IPS-20b (cell line): ENCODE measurements at regions not wholly inside any gene's neighbourhood (a gene's known extent, or its start where the extent isn't known, plus 50 kb on each side); places are given as distances from the start of the nearest gene placed in this dataset.
A peak's percentile ranks its signal among the peaks of the same experiment; 100 is the strongest.
"Not testable (repeated sequence)": the region's sequence is repeated elsewhere in the genome, so short reads cannot be mapped to it uniquely, and the experiment has no call there.

Source experiments
- H3K27ac ChIP-seq: one replicate; pipeline ENCODE4 v1.5.1; 2013; ENCODE audit warnings: low read length
- H3K27me3 ChIP-seq: 2 replicates; pipeline ENCODE4 v1.6.1; 2013; ENCODE audit warnings: mild to moderate bottlenecking, low read length, inconsistent platforms; ENCODE audit not compliant: insufficient read depth
- H3K36me3 ChIP-seq: 2 replicates; pipeline ENCODE4 v1.6.1; 2013; ENCODE audit warnings: low read depth, mild to moderate bottlenecking, inconsistent platforms, low read length, moderate library complexity; ENCODE audit not compliant: insufficient read depth
- H3K4me1 ChIP-seq: 2 replicates; pipeline ENCODE4 v1.6.1; 2013; ENCODE audit warnings: mild to moderate bottlenecking, control low read depth, inconsistent platforms, low read length, moderate library complexity; ENCODE audit not compliant: insufficient read depth
- H3K4me3 ChIP-seq: 2 replicates; pipeline ENCODE4 v1.5.1; 2013; ENCODE audit warnings: mild to moderate bottlenecking, low read length, inconsistent platforms
- H3K9ac ChIP-seq: 2 replicates; pipeline ENCODE4 v1.6.1; 2013; ENCODE audit warnings: low read depth, mild to moderate bottlenecking, inconsistent platforms, low read length, moderate library complexity
- H3K9me3 ChIP-seq: 2 replicates; pipeline ENCODE4 v1.6.1; 2013; ENCODE audit warnings: mild to moderate bottlenecking, low read depth, low read length, inconsistent platforms; ENCODE audit not compliant: insufficient read depth

DNA sequence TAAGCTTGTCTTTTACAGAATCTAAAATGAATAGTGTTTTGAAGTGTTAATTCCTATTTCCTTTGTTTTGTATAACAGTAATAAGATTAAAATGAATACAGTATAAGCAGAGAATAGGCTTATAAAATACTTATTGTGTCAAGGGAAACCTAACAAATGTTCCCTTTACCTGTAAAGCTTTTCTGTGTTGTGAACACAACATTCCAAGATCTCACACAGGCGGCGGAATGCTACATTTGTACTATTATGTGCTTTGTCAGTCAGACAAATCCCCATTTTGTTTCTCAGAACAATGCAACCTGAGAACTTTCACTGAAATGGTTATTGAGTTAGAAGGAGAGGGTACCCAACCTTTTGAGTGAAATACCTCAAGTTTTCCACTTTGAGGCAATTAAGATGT is 1170.3 kb downstream of the OLFM4 start:
- no peak overlapping the region for H3K27ac ChIP-seq
- H3K4me1 ChIP-seq: peaks cover 21% of the 10 kb centered on the region
- H3K27me3 ChIP-seq: no peaks in the 10 kb centered on the region
- no peak overlapping the region for H3K9ac ChIP-seq
- H3K4me3 ChIP-seq: no peak overlapping the region
- H3K9me3 ChIP-seq: no peaks in the 10 kb centered on the region
- H3K36me3 ChIP-seq: no peaks in the 10 kb centered on the region

- H3K27ac ChIP-seq: no peak overlapping the region
- H3K9me3 ChIP-seq: no peaks in the 10 kb centered on the region
- no peaks in the 10 kb centered on the region for H3K36me3 ChIP-seq
- no peak overlapping the region for H3K9ac ChIP-seq
- H3K4me3 ChIP-seq: no peak overlapping the region
- peaks cover 4% of the 10 kb centered on the region; the same call in 1 of the 2 replicates for H3K4me1 ChIP-seq
- no peaks in the 10 kb centered on the region for H3K27me3 ChIP-seq
Observed at GRCh38 chr13:54206626-54207025, 1178.0 kb downstream of the OLFM4 start.

DNA sequence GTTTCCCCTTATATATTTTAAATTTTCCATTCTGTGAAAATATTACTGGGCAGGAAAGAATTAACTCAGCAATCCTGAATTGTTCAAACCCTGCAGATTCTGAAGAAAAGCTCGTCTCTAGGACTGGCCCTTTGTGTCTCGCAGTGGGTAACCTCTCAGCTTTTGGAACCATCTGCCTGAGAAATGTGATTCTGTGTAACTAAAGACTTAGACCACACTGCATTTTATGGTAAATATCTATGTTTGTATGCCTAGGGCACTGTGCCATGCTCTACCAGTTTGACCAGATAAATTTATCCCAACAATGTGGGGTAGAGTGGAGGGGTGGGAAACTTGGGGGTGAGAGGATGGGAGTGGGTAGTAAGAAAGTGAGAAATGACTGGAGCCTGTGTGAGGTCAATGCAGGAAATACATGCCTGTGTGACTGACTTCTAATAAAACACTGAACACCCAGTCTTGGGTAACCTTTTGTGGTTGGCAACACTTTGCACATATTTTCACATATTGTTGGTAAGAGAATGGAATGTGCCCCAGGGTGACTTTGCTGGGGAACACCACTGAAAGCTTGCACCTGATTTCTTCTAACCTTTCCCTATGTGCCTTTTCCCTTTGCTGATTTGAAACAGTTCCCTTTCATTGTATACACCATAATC is 1181.9 kb downstream of the OLFM4 start:
- 0 out of 2 replicates have a peak, but pooled peaks cover 3% of the 10 kb centered on the region for H3K9me3 ChIP-seq
- no peaks in the 10 kb centered on the region for H3K27me3 ChIP-seq
- H3K27ac ChIP-seq: peak overlapping the region; percentile 9
- no peak overlapping the region for H3K9ac ChIP-seq
- H3K36me3 ChIP-seq: no peaks in the 10 kb centered on the region
- peaks cover 4% of the 10 kb centered on the region; the same call in 1 of the 2 replicates for H3K4me1 ChIP-seq
- H3K4me3 ChIP-seq: no peak overlapping the region

- H3K9me3 ChIP-seq: peaks cover 25% of the 10 kb centered on the region
- H3K27me3 ChIP-seq: no peaks in the 10 kb centered on the region
- no peak overlapping the region for H3K27ac ChIP-seq
- H3K4me1 ChIP-seq: no peaks in the 10 kb centered on the region
- H3K4me3 ChIP-seq: no peak overlapping the region
- no peaks in the 10 kb centered on the region for H3K36me3 ChIP-seq
- no peak overlapping the region for H3K9ac ChIP-seq
Observed at GRCh38 chr13:54216221-54216620, 1187.6 kb downstream of the OLFM4 start.

GRCh38 chr13:54226876-54227275 is 1198.3 kb downstream of the OLFM4 start:
- Histone ChIP-seq H3K27ac (no peak overlapping the region), H3K9me3 (no peaks in the 10 kb centered on the region), H3K4me3 (no peak overlapping the region), H3K9ac (no peak overlapping the region), H3K36me3 (no peaks in the 10 kb centered on the region), H3K27me3 (no peaks in the 10 kb centered on the region), H3K4me1 (no peaks in the 10 kb centered on the region)

GRCh38 chr13:54232700-54233099 is 1204.1 kb downstream of the OLFM4 start:
- no peaks in the 10 kb centered on the region for H3K9me3 ChIP-seq
- no peak overlapping the region for H3K27ac ChIP-seq
- no peaks in the 10 kb centered on the region for H3K27me3 ChIP-seq
- H3K9ac ChIP-seq: no peak overlapping the region
- no peak overlapping the region for H3K4me3 ChIP-seq
- no peaks in the 10 kb centered on the region for H3K36me3 ChIP-seq
- no peaks in the 10 kb centered on the region for H3K4me1 ChIP-seq

- H3K36me3 ChIP-seq: no peaks in the 10 kb centered on the region
- H3K9ac ChIP-seq: no peak overlapping the region
- H3K9me3 ChIP-seq: no peaks in the 10 kb centered on the region
- H3K27ac ChIP-seq: no peak overlapping the region
- H3K4me1 ChIP-seq: no peaks in the 10 kb centered on the region
- no peak overlapping the region for H3K4me3 ChIP-seq
- H3K27me3 ChIP-seq: no peaks in the 10 kb centered on the region
Observed at GRCh38 chr13:54234607-54235006, 1206.0 kb downstream of the OLFM4 start.

GRCh38 chr13:54241719-54242118 is 1213.1 kb downstream of the OLFM4 start:
- no peak overlapping the region for H3K4me3 ChIP-seq
- H3K9me3 ChIP-seq: no peaks in the 10 kb centered on the region
- H3K27ac ChIP-seq: no peak overlapping the region
- H3K9ac ChIP-seq: no peak overlapping the region
- no peaks in the 10 kb centered on the region for H3K27me3 ChIP-seq
- no peaks in the 10 kb centered on the region for H3K36me3 ChIP-seq
- no peaks in the 10 kb centered on the region for H3K4me1 ChIP-seq

DNA sequence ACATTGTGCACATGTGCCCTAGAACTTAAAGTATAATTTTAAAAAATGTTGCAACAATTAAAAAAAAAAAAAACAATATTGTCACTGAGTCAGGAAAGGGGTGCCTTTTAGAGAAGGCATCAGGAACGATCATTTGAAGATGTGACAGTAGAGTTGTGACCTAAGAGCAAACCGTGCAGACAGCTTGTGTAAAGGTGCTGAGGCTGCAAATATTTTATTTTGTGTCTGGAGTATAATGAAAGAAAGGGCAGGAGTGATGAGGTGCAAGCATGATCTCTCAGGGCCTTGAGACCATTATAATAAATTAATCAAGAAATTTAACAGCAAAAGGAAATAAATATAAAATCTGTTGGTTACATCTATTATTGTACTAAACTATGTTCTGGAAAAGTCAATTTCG is 1219.7 kb downstream of the OLFM4 start:
- Histone ChIP-seq H3K27ac (no peak overlapping the region), H3K4me3 (no peak overlapping the region), H3K27me3 (no peaks in the 10 kb centered on the region), H3K36me3 (no peaks in the 10 kb centered on the region), H3K4me1 (peaks cover 3% of the 10 kb centered on the region; the same call in 1 of the 2 replicates), H3K9me3 (no peaks in the 10 kb centered on the region), H3K9ac (no peak overlapping the region)

GRCh38 chr13:54261856-54262255 is 1233.2 kb downstream of the OLFM4 start:
- H3K4me1 ChIP-seq: peaks cover 22% of the 10 kb centered on the region
- H3K4me3 ChIP-seq: no peak overlapping the region; the same call in 1 of the 2 replicates
- peaks cover 5% of the 10 kb centered on the region for H3K9me3 ChIP-seq
- no peak overlapping the region for H3K9ac ChIP-seq
- H3K27me3 ChIP-seq: no peaks in the 10 kb centered on the region
- peaks cover 5% of the 10 kb centered on the region for H3K36me3 ChIP-seq
- no peak overlapping the region for H3K27ac ChIP-seq

DNA sequence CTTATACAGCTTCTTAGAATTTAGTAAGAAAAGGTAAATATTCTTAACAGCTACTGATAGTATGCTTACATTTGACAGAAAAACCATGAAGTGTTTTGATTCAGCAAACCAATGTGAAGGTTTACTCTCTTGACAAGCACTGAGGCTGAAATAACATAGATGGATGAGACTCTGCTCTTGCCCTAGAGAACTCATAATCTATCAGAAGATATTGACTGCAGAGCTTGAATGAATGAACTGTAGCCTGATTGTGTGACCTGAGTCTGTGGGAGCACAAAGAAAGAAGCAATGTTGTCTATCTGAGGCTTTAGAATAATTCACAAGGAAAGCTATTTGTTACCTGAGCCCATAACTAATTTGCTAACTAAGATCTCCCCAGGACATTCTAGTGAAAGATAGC is 1235.3 kb downstream of the OLFM4 start:
- Histone ChIP-seq H3K9me3 (peaks cover 5% of the 10 kb centered on the region), H3K4me1 (peaks cover 22% of the 10 kb centered on the region), H3K9ac (no peak overlapping the region), H3K27ac (no peak overlapping the region), H3K4me3 (no peak overlapping the region), H3K27me3 (no peaks in the 10 kb centered on the region), H3K36me3 (peaks cover 5% of the 10 kb centered on the region)

DNA sequence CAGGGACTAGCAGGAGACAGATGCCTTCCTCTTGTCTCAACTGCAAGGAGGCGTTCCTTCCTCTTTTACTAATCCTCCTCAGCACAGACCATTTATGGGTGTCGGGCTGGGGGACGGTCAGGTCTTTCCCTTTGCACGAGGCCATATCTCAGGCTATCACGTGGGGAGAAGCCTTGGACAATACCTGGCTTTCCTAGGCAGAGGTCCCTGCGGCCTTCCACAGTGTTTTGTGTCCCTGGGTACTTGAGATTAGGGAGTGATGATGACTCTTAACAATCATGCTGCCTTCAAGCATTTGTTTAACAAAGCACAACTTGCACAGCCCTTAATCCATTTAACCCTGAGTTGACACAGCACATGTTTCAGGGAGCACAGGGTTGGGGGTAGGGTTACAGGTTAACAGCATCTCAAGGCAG is 1238.6 kb downstream of the OLFM4 start:
- not testable (repeated sequence) for H3K27ac ChIP-seq, H3K27me3 ChIP-seq, H3K9me3 ChIP-seq, H3K36me3 ChIP-seq
- Histone ChIP-seq H3K4me1 (peaks cover 22% of the 10 kb centered on the region), H3K4me3 (peak overlapping the region; percentile 53), H3K9ac (peak overlapping the region; percentile 73)
